T-helper 2 cell treated with Interferon-gamma antibody and Interleukin-4, amounts not matched to agents 5 μg/mL and 100 μg/mL, for 36 hours (primary cell): ENCODE measurements at regions not wholly inside any gene's neighbourhood (a gene's known extent, or its start where the extent isn't known, plus 50 kb on each side); places are given as distances from the start of the nearest gene placed in this dataset.
"Not testable (repeated sequence)": the region's sequence is repeated elsewhere in the genome, so short reads cannot be mapped to it uniquely, and the experiment has no call there.

ENCODE experiments used
- DNase-seq: peaks from one replicate; pipeline ENCODE4 v3.0.0; 2021; ENCODE audit warnings: low spot score
- H3K27ac Mint-ChIP-seq: one replicate; pipeline ENCODE4 v1.8.0; 2021; ENCODE audit warnings: mild to moderate bottlenecking, mixed read lengths
- H3K27me3 Mint-ChIP-seq: one replicate; pipeline ENCODE4 v1.8.0; 2021; ENCODE audit warnings: low read depth, mixed read lengths
- H3K36me3 Mint-ChIP-seq: one replicate; pipeline ENCODE4 v1.8.0; 2021; ENCODE audit warnings: low read depth, mixed read lengths
- H3K4me1 Mint-ChIP-seq: one replicate; pipeline ENCODE4 v1.8.0; 2021; ENCODE audit warnings: low read depth, mixed read lengths
- H3K4me3 Mint-ChIP-seq: one replicate; pipeline ENCODE4 v1.8.0; 2022; ENCODE audit warnings: mild to moderate bottlenecking, moderate library complexity, mixed read lengths
- H3K9me3 Mint-ChIP-seq: one replicate; pipeline ENCODE4 v1.8.0; 2021; ENCODE audit warnings: mixed read lengths

DNA sequence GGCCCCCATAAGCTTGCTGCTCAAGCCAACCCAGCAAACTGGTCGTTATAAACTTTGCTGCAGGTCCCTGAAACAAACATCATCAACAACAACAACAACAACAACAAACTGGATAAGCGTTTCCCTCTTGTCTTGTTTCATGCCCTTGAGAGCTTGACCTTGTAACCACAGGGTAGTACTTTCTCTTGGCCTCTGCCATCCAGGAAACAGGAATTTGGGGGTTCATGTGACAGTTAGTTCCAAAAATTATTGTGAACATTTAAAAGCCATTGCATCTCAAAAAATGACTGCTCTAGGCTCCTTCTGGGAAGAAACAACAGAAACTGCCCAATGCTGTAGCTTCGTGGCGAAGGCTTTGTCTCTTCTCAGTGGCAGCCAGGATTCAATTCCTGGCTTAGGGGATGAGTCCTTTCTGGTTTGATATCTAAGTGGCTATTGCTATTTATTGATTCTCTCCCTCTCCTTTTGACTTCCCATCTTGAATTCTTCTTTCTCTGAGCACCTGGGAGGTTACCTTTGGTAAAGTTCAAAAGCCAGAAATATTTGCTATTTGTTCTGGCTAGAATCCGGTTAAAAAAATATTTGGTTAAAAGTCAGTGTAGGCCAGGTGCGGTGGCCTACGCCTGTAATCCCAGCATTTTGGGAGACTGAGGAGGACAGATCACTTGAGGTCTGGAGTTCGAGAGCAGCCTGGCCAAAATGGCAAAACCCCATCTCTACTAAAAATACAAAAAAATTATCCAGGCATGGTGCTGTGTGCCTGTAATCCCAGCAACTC, 52.0 kb upstream of the CPM start:
- H3K36me3 Mint-ChIP-seq, result peaks cover 3% of the 10 kb centered on the region

DNA sequence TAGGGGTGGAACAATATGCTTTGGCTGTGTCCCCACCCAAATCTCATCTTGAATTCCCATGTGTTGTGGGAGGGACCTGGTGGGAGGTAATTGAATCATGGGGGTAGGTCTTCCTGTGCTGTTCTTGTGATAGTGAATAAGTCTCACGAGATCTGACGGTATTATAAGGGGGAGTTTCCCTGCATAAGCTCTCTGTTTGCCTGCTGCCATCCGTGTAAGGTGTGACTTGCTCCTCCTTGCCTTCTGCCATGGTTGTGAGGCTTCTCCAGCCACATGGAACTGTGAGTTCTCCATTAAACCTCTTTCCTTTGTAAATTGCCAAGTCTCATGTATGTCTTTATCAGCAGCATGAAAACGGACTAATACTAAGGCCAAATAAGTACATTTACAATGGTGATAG, 64.6 kb upstream of the CPM start:
- not testable (repeated sequence) for H3K4me1 Mint-ChIP-seq, H3K36me3 Mint-ChIP-seq, H3K27ac Mint-ChIP-seq, DNase-seq, H3K27me3 Mint-ChIP-seq, H3K4me3 Mint-ChIP-seq
- H3K9me3 Mint-ChIP-seq, result peaks cover 27% of the 10 kb centered on the region

More for the DNA sequence above, 52.0 kb upstream of the CPM start:
- H3K27ac Mint-ChIP-seq, result no peak overlapping the region
- no peaks in the 10 kb centered on the region for H3K27me3 Mint-ChIP-seq
- no peak overlapping the region for H3K4me3 Mint-ChIP-seq
- no peak for DNase-seq
- peaks cover 37% of the 10 kb centered on the region for H3K9me3 Mint-ChIP-seq
- no peaks in the 10 kb centered on the region for H3K4me1 Mint-ChIP-seq

DNA sequence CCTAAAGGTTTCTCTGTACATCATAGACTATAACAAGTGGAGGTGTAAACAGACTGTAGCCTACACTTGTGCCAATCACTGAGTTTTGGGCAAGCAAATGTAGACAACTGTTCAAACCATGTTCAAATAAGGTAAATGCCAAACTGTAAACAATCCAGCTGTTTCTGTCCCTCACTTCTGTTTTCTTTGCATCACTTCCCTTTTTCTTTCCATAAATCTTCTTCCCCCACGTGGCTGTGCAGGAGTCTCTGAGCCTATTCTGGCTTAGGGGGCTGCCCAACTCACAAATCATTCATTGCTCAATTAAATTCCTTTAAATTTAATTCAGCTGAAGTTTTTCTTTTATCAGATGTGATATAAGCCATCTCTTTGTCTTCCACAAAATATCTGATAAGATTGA, 65.1 kb upstream of the CPM start:
- no peak overlapping the region for H3K27ac Mint-ChIP-seq
- no peaks in the 10 kb centered on the region for H3K27me3 Mint-ChIP-seq
- no peak overlapping the region for H3K4me3 Mint-ChIP-seq
- no peaks in the 10 kb centered on the region for H3K4me1 Mint-ChIP-seq
- H3K36me3 Mint-ChIP-seq, result no peaks in the 10 kb centered on the region
- peaks cover 27% of the 10 kb centered on the region for H3K9me3 Mint-ChIP-seq
- DNase-seq, result no peak

DNA sequence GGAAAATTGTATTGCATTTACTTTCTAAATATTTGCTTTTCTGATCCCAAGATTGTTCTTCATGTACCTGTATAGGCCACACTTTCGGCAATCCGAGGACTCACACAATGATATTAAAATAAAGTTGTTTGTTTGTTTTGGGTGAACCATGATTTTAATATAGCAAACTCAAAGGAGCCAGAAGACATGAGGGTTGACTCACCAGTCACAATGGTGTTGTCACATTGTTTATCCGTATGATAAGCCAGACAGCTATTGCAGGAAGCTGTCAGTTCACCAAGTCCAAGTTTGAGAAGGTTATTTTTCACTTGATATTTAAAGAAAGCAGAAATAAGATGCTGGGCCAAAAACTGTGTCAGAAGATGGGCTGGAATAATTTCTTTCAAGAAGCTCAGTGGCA, 67.1 kb upstream of the CPM start:
- H3K27me3 Mint-ChIP-seq, result no peaks in the 10 kb centered on the region
- no peak overlapping the region for H3K4me3 Mint-ChIP-seq
- peaks cover 27% of the 10 kb centered on the region for H3K9me3 Mint-ChIP-seq
- no peak overlapping the region for H3K27ac Mint-ChIP-seq
- no peak for DNase-seq
- no peaks in the 10 kb centered on the region for H3K36me3 Mint-ChIP-seq
- H3K4me1 Mint-ChIP-seq, result no peaks in the 10 kb centered on the region

DNA sequence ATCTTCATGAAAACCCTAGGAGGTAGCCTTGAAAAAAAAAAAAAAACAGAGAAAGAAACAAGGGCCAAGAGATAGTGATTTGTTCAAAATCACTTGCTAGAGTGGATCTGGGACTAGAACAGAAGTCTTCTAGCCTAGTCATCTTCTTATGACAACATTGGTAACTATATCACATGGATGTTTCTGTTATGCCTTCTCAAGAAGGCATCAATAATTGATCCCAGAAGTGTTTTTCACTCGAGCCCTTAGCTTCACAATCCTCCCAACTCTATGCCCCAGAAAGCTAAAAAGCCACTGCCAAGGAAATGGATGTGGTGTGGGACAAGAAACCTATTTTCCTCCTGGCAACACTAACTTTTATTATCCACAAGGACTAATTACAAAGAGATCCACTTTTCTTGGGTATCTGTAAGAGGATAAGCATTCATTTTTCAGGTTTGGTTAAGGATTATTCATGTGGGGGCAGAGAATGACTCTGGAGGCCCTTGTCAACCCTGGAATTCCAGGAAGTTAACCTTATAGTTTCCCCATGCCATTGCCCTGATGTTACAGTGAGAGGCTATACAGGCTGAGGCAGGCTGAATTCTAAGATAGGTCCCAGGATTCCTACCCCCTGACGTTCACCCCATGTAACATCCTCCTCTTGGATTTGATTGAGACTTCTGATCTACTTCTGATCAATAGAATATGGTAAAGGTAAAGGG, 67.7 kb upstream of the CPM start:
- peaks cover 3% of the 10 kb centered on the region for H3K27me3 Mint-ChIP-seq
- H3K4me1 Mint-ChIP-seq, result no peaks in the 10 kb centered on the region
- no peak overlapping the region for H3K27ac Mint-ChIP-seq
- DNase-seq, result no peak
- no peaks in the 10 kb centered on the region for H3K36me3 Mint-ChIP-seq
- no peak overlapping the region for H3K4me3 Mint-ChIP-seq
- peaks cover 27% of the 10 kb centered on the region for H3K9me3 Mint-ChIP-seq

DNA sequence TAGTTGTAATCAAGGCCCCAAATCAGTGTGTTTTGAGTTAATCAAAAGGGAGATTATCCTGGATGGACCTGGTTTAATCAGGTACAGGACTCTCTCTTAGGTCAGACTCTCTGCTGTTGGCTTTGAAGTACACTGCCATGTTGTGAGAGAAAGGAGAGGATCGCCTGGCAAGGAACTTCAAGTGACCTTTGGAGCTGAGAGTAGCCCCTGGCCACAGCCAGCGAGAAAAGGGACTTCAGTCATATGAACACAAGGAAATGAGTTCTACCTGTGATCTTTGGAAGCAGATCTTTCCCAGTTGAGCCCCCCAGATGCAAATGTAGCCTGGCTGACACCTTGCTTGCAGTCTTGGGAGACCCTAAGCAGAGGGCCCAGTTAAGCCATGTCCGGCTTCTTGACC, 68.3 kb upstream of the CPM start:
- Mint-ChIP-seq H3K36me3 (no peaks in the 10 kb centered on the region), H3K9me3 (peaks cover 27% of the 10 kb centered on the region), H3K27me3 (peaks cover 3% of the 10 kb centered on the region), H3K27ac (no peak overlapping the region), H3K4me3 (no peak overlapping the region), H3K4me1 (no peaks in the 10 kb centered on the region)
- no peak for DNase-seq

DNA sequence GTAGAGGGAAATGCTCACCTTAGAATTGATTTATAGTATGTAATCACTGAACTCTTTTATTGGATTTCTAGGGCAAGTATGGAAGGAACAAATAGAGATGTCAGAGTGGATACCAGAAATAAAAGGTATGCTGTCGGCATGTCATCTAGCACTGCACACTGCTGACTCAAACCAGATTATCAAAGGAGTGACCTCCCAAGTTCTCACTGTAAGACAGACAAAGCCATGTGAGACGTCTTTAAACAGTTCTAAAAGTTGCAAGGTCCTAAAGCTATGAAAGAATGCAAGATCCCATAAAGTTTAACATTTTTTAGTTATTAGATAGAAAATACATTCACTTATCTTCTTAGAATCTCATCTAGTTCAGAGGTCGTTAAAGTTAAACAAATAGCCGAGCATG, 70.0 kb upstream of the CPM start:
- Mint-ChIP-seq H3K4me3 (no peak overlapping the region), H3K27ac (no peak overlapping the region), H3K9me3 (peaks cover 16% of the 10 kb centered on the region), H3K27me3 (peaks cover 3% of the 10 kb centered on the region), H3K4me1 (peaks cover 7% of the 10 kb centered on the region), H3K36me3 (no peaks in the 10 kb centered on the region)
- DNase-seq, result no peak

DNA sequence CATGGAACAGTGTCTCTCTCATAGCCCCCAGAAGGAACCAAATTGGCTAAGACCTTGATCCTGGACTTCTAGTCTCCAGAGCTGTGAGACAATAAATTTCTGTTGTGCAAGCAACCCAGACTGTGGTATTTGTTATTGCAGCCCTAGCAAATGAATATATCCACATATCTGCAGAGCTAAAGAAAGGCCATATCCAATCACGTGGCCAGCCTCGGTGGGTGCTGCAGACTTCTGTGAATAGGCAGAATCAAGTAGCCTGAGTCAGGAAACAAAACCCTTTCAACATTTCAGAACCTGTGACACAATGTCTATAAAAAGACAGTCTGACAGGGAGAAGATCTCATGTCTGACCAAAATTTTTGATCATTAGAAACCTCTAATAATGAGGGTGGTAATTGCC, 71.0 kb upstream of the CPM start:
- H3K9me3 Mint-ChIP-seq, result peaks cover 6% of the 10 kb centered on the region
- H3K4me1 Mint-ChIP-seq, result peaks cover 7% of the 10 kb centered on the region
- DNase-seq, result no peak
- no peak overlapping the region for H3K27ac Mint-ChIP-seq
- H3K27me3 Mint-ChIP-seq, result peaks cover 5% of the 10 kb centered on the region
- H3K36me3 Mint-ChIP-seq, result no peaks in the 10 kb centered on the region
- H3K4me3 Mint-ChIP-seq, result no peak overlapping the region

DNA sequence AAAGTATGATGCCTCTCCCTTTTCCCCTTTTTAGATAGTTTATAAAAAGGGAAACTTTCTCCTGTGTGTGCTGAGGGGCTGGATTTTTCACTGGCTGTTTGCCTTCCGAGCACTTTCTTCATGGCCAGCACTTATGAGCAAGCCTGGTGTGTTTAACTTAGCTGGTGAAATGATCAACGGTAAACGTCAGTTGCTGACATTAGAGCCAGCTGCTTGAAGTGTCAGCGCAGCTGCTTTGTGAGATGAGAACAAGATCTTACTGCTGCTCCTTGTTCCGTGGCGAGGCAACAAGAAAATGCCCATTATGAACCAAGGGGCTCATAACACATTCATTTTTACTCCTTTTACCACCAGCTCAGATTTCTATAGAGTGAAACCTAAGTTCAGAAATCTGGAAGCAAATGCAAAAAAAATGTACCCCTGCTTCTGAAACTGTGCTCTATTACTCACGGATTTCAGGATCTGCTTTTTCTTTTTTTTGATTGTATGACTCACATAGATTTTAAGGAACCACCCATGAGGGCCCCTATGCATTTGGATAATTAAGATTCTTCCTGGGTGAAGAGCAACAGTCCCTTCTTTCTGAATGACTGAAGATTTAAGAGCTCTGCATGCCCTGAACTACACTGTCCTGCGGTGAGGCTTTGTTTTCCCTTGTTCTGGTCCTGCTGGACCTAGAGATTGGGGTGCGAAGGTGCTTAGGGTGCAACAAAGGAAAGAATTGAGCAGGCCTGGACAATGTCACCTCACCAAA, 74.3 kb upstream of the CPM start:
- peak; percentile 6 for DNase-seq
- Mint-ChIP-seq H3K4me3 (no peak overlapping the region), H3K9me3 (no peaks in the 10 kb centered on the region), H3K27me3 (peaks cover 5% of the 10 kb centered on the region), H3K36me3 (no peaks in the 10 kb centered on the region), H3K27ac (no peak overlapping the region), H3K4me1 (peaks cover 7% of the 10 kb centered on the region)

DNA sequence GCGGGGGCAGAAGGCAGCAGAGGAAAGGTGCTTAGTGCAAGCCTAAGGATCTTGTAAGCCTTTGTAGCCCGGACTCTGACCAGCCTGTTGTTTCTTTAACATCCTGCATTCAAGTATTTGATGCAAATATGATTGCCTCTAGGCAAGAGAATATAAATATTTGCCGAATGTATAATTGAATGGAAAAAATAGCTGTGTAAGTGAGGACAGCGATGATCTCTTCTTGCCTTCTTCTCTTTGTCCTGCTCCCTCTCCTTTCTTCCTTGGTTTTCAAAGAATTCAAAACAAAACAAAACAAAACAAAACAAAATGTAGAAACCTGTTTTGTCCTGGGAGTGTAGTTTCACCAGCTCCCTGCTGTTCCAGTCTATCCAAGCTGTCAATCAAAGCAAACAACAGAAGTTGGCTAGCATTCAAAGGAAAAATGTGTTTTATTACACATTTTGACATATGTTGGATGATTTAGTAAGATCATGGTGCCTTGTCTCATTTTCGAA, 74.9 kb upstream of the CPM start:
- Mint-ChIP-seq H3K36me3 (no peaks in the 10 kb centered on the region), H3K27me3 (peaks cover 5% of the 10 kb centered on the region), H3K9me3 (no peaks in the 10 kb centered on the region), H3K4me3 (no peak overlapping the region), H3K4me1 (peaks cover 7% of the 10 kb centered on the region), H3K27ac (no peak overlapping the region)
- no peak for DNase-seq

DNA sequence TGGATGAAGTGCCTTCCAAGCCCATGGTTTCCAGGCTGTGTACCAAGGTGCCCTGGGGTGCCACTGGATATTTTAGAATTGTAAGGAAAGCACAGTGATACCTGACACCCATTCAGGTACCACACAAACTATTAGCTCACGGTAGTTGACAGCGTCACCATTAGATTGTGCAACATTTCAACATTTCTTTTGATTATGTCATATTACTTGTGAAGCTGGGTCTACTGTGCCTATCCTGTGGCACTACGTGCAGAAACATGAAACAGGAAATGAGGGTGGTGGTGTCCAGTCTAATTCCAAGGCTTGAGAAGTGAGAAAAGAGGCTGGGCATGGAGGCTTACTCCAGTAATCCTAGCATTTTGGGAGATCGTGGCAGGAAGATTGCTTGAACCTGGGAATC, 75.5 kb upstream of the CPM start:
- peaks cover 7% of the 10 kb centered on the region for H3K4me1 Mint-ChIP-seq
- no peaks in the 10 kb centered on the region for H3K36me3 Mint-ChIP-seq
- peaks cover 5% of the 10 kb centered on the region for H3K27me3 Mint-ChIP-seq
- no peak overlapping the region for H3K4me3 Mint-ChIP-seq
- no peak for DNase-seq
- H3K9me3 Mint-ChIP-seq, result no peaks in the 10 kb centered on the region
- H3K27ac Mint-ChIP-seq, result no peak overlapping the region

DNA sequence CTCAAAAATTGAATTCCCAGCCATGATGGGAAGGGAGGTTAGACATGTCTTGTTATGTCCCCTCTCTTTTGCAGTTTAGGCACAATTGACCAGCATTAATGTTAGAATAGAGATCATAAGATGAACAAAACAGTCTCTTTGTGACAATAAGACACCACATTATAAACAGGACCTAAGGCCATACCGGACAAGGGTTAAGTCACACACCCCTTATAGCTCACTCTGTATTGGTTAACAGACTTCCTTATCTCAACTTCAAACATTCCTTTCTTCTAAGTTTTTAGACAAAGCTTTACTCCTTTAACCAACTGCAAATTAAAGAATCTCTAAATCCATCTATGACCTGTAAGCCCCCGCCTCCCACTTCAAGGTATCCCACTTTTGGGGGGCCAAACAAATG, 81.1 kb upstream of the CPM start:
- Mint-ChIP-seq H3K27me3 (no peaks in the 10 kb centered on the region), H3K27ac (no peak overlapping the region), H3K36me3 (no peaks in the 10 kb centered on the region), H3K4me1 (no peaks in the 10 kb centered on the region), H3K4me3 (no peak overlapping the region), H3K9me3 (no peaks in the 10 kb centered on the region)
- no peak for DNase-seq

DNA sequence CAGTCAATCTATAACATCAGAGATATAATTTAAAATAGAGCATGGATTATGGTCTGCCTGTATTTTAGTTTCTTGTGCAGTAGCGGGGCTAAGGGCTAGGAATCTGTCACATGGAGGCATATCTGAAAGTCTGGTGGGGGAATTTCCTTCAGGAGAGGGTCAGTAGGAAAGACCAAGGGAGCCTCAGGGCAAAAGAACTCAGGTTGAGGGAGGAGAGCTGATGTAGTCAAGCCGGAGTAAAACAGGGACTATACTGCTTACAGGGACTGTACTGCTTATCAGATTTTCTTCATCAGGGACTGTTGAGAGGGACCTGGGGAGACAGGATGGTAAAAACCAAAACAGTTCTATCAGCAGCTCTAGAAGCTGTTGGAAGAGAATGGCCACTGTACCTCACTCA, 82.0 kb upstream of the CPM start:
- H3K4me1 Mint-ChIP-seq, result no peaks in the 10 kb centered on the region
- no peaks in the 10 kb centered on the region for H3K9me3 Mint-ChIP-seq
- no peak for DNase-seq
- no peak overlapping the region for H3K27ac Mint-ChIP-seq
- H3K4me3 Mint-ChIP-seq, result no peak overlapping the region
- H3K36me3 Mint-ChIP-seq, result no peaks in the 10 kb centered on the region
- no peaks in the 10 kb centered on the region for H3K27me3 Mint-ChIP-seq

DNA sequence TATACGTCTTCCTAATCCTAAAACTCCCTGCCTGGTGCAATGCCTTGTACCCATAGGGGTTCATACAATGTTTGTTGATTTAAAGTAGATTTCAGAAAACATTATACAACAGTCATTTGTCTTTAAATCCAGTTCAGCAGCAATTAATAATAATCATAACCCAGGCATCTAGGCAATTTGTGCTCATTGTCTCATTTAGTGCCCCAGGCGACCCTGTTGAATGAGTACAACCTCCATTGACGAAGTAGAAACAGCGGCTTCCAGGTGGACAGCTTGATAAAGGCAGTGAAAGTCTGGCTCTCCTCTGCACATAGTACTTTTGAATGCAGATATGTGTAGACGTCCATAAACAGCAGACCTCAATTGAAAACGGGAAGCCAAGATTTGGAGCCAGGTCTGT, 82.9 kb upstream of the CPM start:
- H3K27me3 Mint-ChIP-seq, result no peaks in the 10 kb centered on the region
- DNase-seq, result no peak
- no peaks in the 10 kb centered on the region for H3K36me3 Mint-ChIP-seq
- no peaks in the 10 kb centered on the region for H3K4me1 Mint-ChIP-seq
- H3K27ac Mint-ChIP-seq, result no peak overlapping the region
- no peaks in the 10 kb centered on the region for H3K9me3 Mint-ChIP-seq
- H3K4me3 Mint-ChIP-seq, result no peak overlapping the region
